A673 (cell line): ENCODE measurements at regions not wholly inside any gene's neighbourhood (a gene's known extent, or its start where the extent isn't known, plus 50 kb on each side); places are given as distances from the start of the nearest gene placed in this dataset.
"Not testable (repeated sequence)": the region's sequence is repeated elsewhere in the genome, so short reads cannot be mapped to it uniquely, and the experiment has no call there.

ENCODE experiments used
- BruUV-seq: library from RNA; stranded (reverse); fragments of 400-500 nt; replicated peaks from 2 replicates; lab custom pipeline; 2021; lab: Mats Ljungman, UMichigan
- CTCF ChIA-PET: fragments of 300-600 bp; sonication (Branson Sonifier 250); formaldehyde crosslinking; loops from one replicate; lab custom pipeline; 2022; ENCODE audit warnings: antibody characterized with exemption; lab: Charles Lee
- POLR2A ChIA-PET: fragments of 300-600 bp; sonication (Branson Sonifier 250); formaldehyde crosslinking; loops from one replicate; lab custom pipeline; 2022; ENCODE audit warnings: antibody characterized with exemption; ENCODE audit not compliant: low non-redundant PET; lab: Charles Lee
- DNase-seq: peaks from one replicate; pipeline ENCODE4 v3.0.0-alpha.2; 2015; ENCODE audit warnings: low spot score
- H3K27ac ChIP-seq: fragments of 200-600 bp; sonication (generic); 2 replicates; pipeline ENCODE4 v1.5.1; 2016; ENCODE audit warnings: mixed run types, low read depth, mild to moderate bottlenecking, mixed read lengths, antibody characterized with exemption, low read length; ENCODE audit not compliant: poor library complexity, severe bottlenecking
- H3K27me3 ChIP-seq: fragments of 200-600 bp; sonication (generic); replicated peaks from 2 replicates; pipeline ENCODE4 v1.6.1; 2017; ENCODE audit warnings: mixed run types, low read depth, mild to moderate bottlenecking, mixed read lengths, antibody characterized with exemption, low read length; ENCODE audit not compliant: insufficient read depth, poor library complexity
- H3K36me3 ChIP-seq: fragments of 200-600 bp; sonication (generic); 2 replicates; pipeline ENCODE4 v1.6.1; 2016; ENCODE audit warnings: mixed run types, mild to moderate bottlenecking, mixed read lengths, antibody characterized with exemption, low read length; ENCODE audit not compliant: insufficient read depth, poor library complexity, severe bottlenecking
- H3K4me1 ChIP-seq: fragments of 200-600 bp; sonication (generic); 2 replicates; pipeline ENCODE4 v1.6.1; 2017; ENCODE audit warnings: mixed run types, mild to moderate bottlenecking, mixed read lengths, antibody characterized with exemption, low read length; ENCODE audit not compliant: insufficient read depth, poor library complexity, severe bottlenecking
- H3K4me3 ChIP-seq: fragments of 200-600 bp; sonication (generic); 2 replicates; pipeline ENCODE4 v1.5.1; 2016; ENCODE audit warnings: low read depth, mixed run types, mild to moderate bottlenecking, mixed read lengths, low read length; ENCODE audit not compliant: poor library complexity, severe bottlenecking
- H3K9me3 ChIP-seq: fragments of 200-600 bp; sonication (generic); 2 replicates; pipeline ENCODE4 v1.6.1; 2016; ENCODE audit warnings: mixed run types, low read depth, mild to moderate bottlenecking, mixed read lengths, antibody characterized with exemption, low read length; ENCODE audit not compliant: poor library complexity, severe bottlenecking
- CTCF ChIP-seq: fragments of 300-800, 200-600 bp; sonication (generic); conservative IDR thresholded peaks from 2 replicates; pipeline ENCODE4 v1.5.1; 2017; ENCODE audit warnings: low read depth, mild to moderate bottlenecking, antibody characterized with exemption, low read length, moderate library complexity, mixed read lengths
- EZH2 ChIP-seq: fragments of 200-600 bp; sonication (generic); IDR thresholded peaks from 2 replicates; pipeline ENCODE4 v1.6.1; 2017; ENCODE audit warnings: borderline replicate concordance, low read depth, mild to moderate bottlenecking, mixed read lengths, antibody characterized with exemption, low read length; ENCODE audit not compliant: poor library complexity, severe bottlenecking
- intact Hi-C: fragments of 100-400 bp; cut with micrococcal nuclease; formaldehyde crosslinking; loops from one replicate; pipeline ENCODE4 v1.10.0; 2022; ENCODE audit not compliant: unreplicated experiment

- ChIA-PET POLR2A (no interaction called here), CTCF (no interaction called here)
- intact Hi-C loops, result no loop called here
- BruUV-seq, result no TSS peak
- TF ChIP-seq EZH2 (no peak), CTCF (no peak)
- Histone ChIP-seq H3K4me3 (no peak overlapping the region), H3K36me3 (no peaks in the 10 kb centered on the region), H3K27ac (no peak overlapping the region), H3K9me3 (no peaks in the 10 kb centered on the region), H3K4me1 (peaks cover 8% of the 10 kb centered on the region), H3K27me3 (no peaks in the 10 kb centered on the region)
- no peak for DNase-seq
Observed at GRCh38 chr16:65809627-65810026, 556.9 kb upstream of the CDH5 start.

GRCh38 chr16:65808790-65809189 lies 557.7 kb upstream of the CDH5 start:
- H3K27me3 ChIP-seq, result no peaks in the 10 kb centered on the region
- peaks cover 8% of the 10 kb centered on the region for H3K4me1 ChIP-seq
- ChIA-PET CTCF (no interaction called here), POLR2A (interaction anchor here (0.6 kb wide), 1 partner anchor 40 kb away, joined by 3 read pairs; no protein-coding TSS in a partner anchor)
- DNase-seq, result no peak
- no peak overlapping the region for H3K4me3 ChIP-seq
- TF ChIP-seq CTCF, result no peak
- no peak for TF ChIP-seq EZH2
- H3K36me3 ChIP-seq, result no peaks in the 10 kb centered on the region
- no TSS peak for BruUV-seq
- no peak overlapping the region for H3K27ac ChIP-seq
- H3K9me3 ChIP-seq, result no peaks in the 10 kb centered on the region
- intact Hi-C loops, result no loop called here

GRCh38 chr16:65807858-65808257 lies 558.6 kb upstream of the CDH5 start:
- H3K9me3 ChIP-seq, result no peaks in the 10 kb centered on the region
- H3K36me3 ChIP-seq, result no peaks in the 10 kb centered on the region
- intact Hi-C loops, result no loop called here
- no peaks in the 10 kb centered on the region for H3K27me3 ChIP-seq
- H3K4me3 ChIP-seq, result no peak overlapping the region
- peaks cover 8% of the 10 kb centered on the region for H3K4me1 ChIP-seq
- CTCF ChIA-PET, result no interaction called here
- no peak for DNase-seq
- POLR2A ChIA-PET, result interaction anchor here (0.6 kb wide), 1 partner anchor 41 kb away, joined by 3 read pairs; no protein-coding TSS in a partner anchor
- no peak for TF ChIP-seq EZH2
- TF ChIP-seq CTCF, result no peak
- H3K27ac ChIP-seq, result no peak overlapping the region
- no TSS peak for BruUV-seq

- CTCF ChIA-PET, POLR2A ChIA-PET, BruUV-seq: not testable (repeated sequence)
Observed at GRCh38 chr16:65805704-65806103, 560.8 kb upstream of the CDH5 start.

More at GRCh38 chr16:65805704-65806103, 560.8 kb upstream of the CDH5 start:
- DNase-seq, H3K4me3 ChIP-seq, H3K9me3 ChIP-seq, H3K27me3 ChIP-seq, intact Hi-C loops, H3K36me3 ChIP-seq, H3K4me1 ChIP-seq, H3K27ac ChIP-seq: not testable (repeated sequence)
